ENCODE measurements at regions not wholly inside any gene's neighbourhood (a gene's known extent, or its start where the extent isn't known, plus 50 kb on each side); places are given as distances from the start of the nearest gene placed in this dataset.

DNA sequence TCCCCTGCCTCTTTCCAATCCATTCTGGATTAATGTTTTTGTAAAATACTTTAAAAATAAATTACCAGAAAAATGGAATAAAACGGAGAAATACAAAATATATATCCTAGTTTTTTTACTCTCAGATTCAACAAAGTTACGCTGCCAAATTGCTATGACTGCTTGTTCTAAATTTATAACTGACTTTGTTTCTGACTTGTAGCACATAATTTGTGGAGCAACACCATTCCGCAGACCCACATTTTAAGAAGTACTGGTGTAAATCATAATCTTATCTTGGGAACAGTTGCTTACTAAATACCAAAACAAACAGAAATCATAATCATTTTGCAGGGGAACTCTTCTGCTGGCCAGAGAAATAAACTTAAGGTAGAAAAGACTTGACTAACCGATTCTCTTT is 339.4 kb upstream of the CBLB start:
- DNase-seq (ENCODE audit: low read depth): no peak
- TF ChIP-seq, protein P1, sequence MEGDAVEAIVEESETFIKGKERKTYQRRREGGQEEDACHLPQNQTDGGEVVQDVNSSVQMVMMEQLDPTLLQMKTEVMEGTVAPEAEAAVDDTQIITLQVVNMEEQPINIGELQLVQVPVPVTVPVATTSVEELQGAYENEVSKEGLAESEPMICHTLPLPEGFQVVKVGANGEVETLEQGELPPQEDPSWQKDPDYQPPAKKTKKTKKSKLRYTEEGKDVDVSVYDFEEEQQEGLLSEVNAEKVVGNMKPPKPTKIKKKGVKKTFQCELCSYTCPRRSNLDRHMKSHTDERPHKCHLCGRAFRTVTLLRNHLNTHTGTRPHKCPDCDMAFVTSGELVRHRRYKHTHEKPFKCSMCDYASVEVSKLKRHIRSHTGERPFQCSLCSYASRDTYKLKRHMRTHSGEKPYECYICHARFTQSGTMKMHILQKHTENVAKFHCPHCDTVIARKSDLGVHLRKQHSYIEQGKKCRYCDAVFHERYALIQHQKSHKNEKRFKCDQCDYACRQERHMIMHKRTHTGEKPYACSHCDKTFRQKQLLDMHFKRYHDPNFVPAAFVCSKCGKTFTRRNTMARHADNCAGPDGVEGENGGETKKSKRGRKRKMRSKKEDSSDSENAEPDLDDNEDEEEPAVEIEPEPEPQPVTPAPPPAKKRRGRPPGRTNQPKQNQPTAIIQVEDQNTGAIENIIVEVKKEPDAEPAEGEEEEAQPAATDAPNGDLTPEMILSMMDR (IDR thresholded peaks at IDR 0.05; ENCODE audit: control insufficient read depth, extremely low read depth, insufficient read depth): no peak
- H3K4me3 ChIP-seq (ENCODE audit: low read depth, low read length): no peak overlapping the region

DNA sequence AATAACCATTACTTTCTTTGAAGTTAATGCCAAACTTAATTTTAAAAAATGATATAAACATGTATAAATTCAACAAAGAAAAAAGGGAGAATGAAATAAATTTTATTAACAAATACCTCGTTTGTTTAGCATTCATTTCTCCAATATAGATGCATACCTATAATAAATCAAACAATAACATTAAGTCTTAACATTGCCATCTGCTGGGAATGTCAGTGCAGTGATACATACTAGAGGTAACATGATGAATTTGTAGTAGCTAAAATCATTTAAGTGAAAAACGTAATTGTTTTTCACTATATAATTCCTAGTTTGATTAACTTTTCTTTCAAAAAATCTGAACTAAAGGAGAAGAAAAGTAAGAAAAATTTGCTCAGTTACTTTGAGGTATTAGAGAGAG is 340.2 kb upstream of the CBLB start:
- H3K4me3 ChIP-seq (ENCODE audit: low read depth, low read length): no peak overlapping the region
- peak; percentile 30 for DNase-seq (ENCODE audit: low read depth)
- TF ChIP-seq, protein P1 (IDR thresholded peaks at IDR 0.05; ENCODE audit: control insufficient read depth, extremely low read depth, insufficient read depth): peak; percentile 68

DNA sequence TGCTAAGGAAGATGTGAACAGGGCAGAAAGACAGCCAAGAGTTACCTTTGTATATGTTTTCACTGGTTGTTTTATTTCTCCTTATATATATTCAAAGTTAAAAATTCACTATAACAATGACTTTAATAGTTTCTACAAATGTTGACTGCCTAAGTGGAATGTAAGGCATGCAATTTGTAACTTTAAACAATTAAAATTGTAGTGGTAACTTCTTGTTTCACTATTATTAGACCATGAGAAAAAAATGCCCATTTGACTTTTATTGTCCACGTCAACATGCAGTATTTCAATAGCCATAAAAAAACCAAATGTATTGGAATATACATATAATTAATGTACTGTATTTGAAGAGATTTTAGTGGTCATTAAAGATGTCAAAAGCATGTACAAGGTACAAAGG is 340.7 kb upstream of the CBLB start:
- TF ChIP-seq, protein P1 (IDR thresholded peaks at IDR 0.05; ENCODE audit: control insufficient read depth, extremely low read depth, insufficient read depth): no peak
- no peak overlapping the region for H3K4me3 ChIP-seq (ENCODE audit: low read depth, low read length)
- no peak for DNase-seq (ENCODE audit: low read depth)

DNA sequence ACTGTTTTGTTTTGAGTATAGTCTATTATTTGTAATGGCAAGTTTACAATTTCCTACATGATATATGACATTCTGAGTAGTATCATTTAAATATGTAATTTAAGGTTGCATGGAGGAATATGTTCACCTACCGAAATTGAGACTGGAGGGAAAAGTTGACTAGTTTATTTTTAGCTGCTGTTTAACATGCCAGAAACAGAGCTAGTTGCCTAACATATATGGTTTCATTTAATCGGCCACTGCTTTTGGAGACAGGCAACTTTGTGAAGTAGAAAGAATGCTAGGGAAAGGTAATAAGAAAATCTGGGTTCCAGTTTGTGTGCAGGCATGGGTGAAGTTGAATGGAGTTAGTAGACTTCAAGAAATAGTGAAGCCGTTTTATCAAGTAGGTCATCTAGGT is 342.1 kb upstream of the CBLB start:
- H3K4me3 ChIP-seq (ENCODE audit: low read depth, low read length): no peak overlapping the region
- no peak for DNase-seq (ENCODE audit: low read depth)
- TF ChIP-seq, protein P1 (IDR thresholded peaks at IDR 0.05; ENCODE audit: control insufficient read depth, extremely low read depth, insufficient read depth): no peak

DNA sequence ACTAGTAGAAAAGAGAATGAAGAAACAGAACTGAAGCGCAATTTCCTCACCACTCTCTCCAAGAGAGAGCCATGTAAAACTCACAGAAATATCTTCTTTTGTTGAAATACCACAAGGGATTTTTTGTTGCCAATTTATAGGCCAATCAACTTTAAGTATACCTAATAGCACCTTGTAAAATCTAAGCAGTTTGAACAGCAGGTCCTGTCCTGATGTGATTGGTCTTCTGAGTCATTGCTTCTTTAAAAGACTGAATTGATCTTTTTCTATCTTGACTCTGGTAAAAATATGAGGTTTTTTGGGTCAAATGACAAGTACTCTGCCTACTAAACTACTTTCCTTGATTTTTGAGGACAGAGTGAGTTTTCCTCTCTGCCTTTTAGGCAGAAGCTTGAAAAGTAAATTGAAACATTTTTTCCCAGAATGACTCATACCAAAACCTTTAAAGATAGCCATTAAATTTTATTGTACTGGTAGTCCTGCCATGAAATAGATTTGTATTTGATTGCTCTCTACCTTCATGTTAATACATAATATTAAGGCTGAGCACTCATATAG is 343.9 kb upstream of the CBLB start:
- DNase-seq (ENCODE audit: low read depth): no peak
- no peak overlapping the region for H3K4me3 ChIP-seq (ENCODE audit: low read depth, low read length)

DNA sequence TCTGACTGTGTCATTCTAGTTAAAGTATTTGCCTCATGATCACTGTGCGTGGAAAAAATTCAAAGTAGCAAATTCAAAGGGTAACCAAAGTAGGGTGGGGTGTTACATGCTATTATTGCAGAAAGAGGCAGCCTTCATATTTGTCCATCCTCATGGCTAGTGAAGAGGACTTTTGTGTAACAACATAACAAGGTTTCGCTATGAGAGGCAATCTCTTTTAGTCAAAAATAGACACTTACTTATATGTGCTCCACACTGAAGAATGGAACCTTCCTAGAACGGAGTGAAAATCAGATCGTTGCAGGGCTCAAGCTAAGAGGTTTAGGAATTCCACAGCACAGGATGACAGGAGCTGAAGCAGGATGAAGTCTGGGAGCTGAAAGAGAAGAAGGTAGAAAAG is 345.1 kb upstream of the CBLB start:
- TF ChIP-seq, protein P1 (IDR thresholded peaks at IDR 0.05; ENCODE audit: control insufficient read depth, extremely low read depth, insufficient read depth): no peak
- H3K4me3 ChIP-seq (ENCODE audit: low read depth, low read length): no peak overlapping the region

More for the DNA sequence above, 343.9 kb upstream of the CBLB start:
- TF ChIP-seq, protein P1 (IDR thresholded peaks at IDR 0.05; ENCODE audit: control insufficient read depth, extremely low read depth, insufficient read depth): no peak

DNA sequence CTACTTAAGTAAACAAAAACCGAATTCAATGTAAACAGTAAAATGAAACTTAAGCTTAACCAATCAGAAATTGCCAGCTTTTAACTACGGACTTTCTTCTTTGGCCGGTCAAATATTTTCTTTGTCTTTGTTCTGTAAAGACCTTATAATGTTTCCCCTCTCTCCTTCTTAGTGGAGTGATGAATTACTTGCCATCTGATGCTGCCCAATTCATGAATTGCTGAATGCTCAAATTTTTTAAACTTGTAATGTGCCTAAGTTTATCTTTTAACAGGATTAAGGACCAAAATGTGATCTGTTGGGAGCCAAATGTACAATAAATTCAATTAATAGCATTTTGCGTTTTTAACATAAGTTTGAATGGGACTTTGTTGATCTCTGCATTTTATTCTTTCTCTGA is 345.8 kb upstream of the CBLB start:
- TF ChIP-seq, protein P1 (IDR thresholded peaks at IDR 0.05; ENCODE audit: control insufficient read depth, extremely low read depth, insufficient read depth): no peak
- H3K4me3 ChIP-seq (ENCODE audit: low read depth, low read length): no peak overlapping the region
- no peak for DNase-seq (ENCODE audit: low read depth)

More for the DNA sequence above, 345.1 kb upstream of the CBLB start:
- no peak for DNase-seq (ENCODE audit: low read depth)

Measured in LNCaP clone FGC (cell line).